NB4 (cell line): ENCODE measurements at regions not wholly inside any gene's neighbourhood (a gene's known extent, or its start where the extent isn't known, plus 50 kb on each side); places are given as distances from the start of the nearest gene placed in this dataset.

Experiments used
- DNase-seq: peaks from one replicate; pipeline ENCODE4 v3.0.0; 2010; ENCODE audit warnings: low read depth
- H3K4me3 ChIP-seq: one replicate; pipeline ENCODE4 v1.5.1; 2011; ENCODE audit warnings: mild to moderate bottlenecking, low read depth, low read length, moderate library complexity
- CTCF ChIP-seq: IDR thresholded peaks from one replicate; pipeline ENCODE4 v1.5.1; 2012; ENCODE audit warnings: low read depth, low read length
- MAX ChIP-seq: IDR thresholded peaks from 2 replicates; pipeline ENCODE4 v1.6.1; 2011; ENCODE audit warnings: low read depth, low read length
- MYC ChIP-seq: IDR thresholded peaks from 2 replicates; pipeline ENCODE4 v1.6.1; 2011; ENCODE audit warnings: low read depth, low read length
- POLR2A ChIP-seq: IDR thresholded peaks from 2 replicates; pipeline ENCODE4 v1.6.1; 2011; ENCODE audit warnings: mild to moderate bottlenecking; ENCODE audit not compliant: insufficient read length; ENCODE audit errors: extremely low read depth

DNA sequence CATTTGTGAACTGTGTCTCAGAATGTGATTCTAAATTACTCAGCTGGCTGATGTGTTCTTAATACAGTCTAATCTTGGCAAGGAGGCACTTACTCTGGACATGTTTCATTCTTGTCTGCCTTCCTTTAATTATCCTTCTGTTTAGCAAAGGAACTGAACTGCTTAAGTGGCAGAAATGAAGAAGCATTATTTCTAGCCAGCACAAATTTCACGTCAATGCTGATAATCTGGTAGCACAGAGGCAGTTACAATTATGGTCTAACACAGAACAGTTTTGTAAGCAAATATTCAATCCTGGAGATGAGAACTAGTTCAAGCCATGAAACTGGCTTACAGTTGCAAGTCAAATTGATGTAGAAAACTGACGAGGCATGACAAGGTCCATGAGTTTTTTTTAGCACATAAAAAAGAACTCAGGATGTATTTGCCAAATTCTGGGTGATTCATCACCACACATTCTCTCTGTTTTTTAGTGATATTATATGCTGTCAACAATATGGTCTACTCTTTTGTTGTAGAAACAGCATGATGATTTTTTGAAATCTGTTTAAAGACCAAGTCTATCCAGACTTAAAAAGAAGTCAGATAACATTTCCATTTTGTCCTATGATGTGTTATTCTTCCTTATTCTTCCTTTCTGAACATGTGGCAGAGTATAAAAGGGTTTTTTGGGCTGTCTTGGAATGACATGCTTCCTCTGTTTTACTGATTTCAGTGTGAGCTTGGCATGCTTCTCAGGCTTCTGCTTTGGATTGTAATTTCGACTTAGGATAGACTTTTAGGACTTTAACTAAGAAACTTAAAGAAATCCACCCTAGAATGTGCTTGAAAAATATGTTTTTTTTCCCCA lies 154.8 kb downstream of the DNAJB9 start:
- no peak overlapping the region for H3K4me3 ChIP-seq
- no peak for DNase-seq
- TF ChIP-seq CTCF (no peak), POLR2A (no peak), MAX (no peak)

DNA sequence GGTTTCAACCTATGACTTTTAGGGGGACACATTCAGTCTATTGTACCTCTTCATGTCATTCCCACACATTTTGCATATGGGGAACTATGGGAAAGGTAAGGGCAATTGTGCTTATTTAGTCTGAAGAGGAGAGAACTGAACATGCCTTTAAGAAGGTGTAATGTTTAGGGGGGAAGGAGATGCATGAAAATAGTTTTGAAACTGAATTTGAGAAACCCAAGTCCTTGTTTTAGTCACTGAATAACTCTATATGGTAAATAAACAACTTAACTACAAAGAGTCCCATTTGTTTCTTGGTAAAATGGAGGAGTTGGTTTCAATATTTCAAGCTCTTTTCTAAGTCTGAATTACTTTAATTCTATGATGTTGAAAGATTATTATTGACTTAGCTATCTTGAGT lies 166.1 kb downstream of the DNAJB9 start:
- TF ChIP-seq POLR2A (no peak), MAX (no peak), CTCF (no peak), MYC (no peak)
- no peak for DNase-seq
- no peak overlapping the region for H3K4me3 ChIP-seq

DNA sequence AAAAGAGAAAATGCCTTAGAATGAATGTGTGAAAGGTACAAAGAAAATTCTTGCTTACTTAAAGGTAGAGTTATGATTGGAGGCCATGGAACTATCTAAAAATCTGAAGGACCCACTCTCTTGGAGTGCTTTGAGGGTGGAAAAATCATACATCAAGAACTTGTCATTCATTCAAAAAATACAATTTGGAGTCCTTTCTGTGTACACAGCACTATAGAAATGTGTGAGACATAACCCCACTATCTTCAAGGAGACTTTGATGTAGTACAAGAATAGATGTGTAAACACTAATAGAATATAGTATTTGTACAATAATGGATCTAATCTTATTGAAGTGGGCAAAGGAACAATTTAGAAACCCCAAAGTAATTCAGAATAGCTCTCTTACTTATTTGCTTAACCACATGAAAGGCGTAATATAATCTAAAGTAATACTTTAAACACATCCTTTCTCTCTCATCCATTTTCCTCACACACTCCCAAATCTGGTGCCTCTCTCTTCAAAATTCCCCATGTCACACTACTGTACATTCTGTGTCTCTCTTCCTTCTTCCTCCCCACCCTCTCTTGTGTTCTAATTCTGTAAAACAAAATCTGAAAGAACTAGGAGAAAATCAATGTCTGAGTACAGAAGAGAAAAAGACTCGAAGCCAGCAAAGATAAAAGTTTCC lies 166.7 kb downstream of the DNAJB9 start:
- DNase-seq, result no peak

DNA sequence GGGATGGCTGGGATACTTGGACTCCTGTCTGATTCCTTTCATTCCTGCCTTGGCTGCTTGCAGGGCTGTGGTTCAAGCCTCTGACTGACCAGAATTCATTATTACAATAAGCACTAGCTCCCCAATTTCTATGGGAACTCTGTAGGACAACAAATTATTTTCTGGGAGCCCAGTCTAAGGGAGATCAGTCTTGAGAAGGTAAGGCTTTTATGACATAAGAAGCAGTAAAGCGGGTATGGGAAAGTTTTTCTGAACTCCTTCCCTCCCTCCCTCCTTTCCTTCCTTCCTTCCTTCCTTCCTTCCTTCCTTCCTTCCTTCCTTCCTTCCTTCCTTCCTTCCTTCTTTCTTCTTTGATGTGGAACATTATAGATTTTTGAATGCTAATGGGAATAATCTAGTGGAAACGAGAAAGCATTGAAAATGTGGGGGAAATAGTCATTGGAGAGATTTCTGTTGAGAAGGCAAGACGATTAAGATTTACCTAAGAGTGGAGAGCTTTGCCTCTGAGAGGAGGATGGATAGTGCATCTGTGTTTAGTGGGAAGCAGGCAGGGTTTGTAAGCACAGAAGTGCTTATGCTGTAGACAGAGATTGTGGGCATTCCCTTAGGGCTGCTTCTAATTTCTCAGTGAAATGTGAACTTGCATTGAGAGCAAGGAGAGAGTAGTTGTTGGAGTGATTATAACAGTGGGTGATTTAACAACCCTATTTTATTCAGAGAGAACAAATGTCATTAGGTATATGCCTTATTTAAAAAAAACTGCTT lies 201.5 kb downstream of the DNAJB9 start:
- no peak for DNase-seq
- H3K4me3 ChIP-seq, result no peak overlapping the region
- TF ChIP-seq POLR2A (no peak), MYC (no peak), CTCF (no peak), MAX (no peak)

More for the DNA sequence above, 166.7 kb downstream of the DNAJB9 start:
- TF ChIP-seq POLR2A, result no peak
- TF ChIP-seq MYC, result no peak
- no peak for TF ChIP-seq MAX
- TF ChIP-seq CTCF, result no peak
- H3K4me3 ChIP-seq, result no peak overlapping the region

GRCh38 chr7:108771853-108772252 lies 202.2 kb downstream of the DNAJB9 start:
- no peak for TF ChIP-seq MAX
- no peak for TF ChIP-seq CTCF
- TF ChIP-seq MYC, result no peak
- no peak for TF ChIP-seq POLR2A
- no peak for DNase-seq

More at GRCh38 chr7:108771853-108772252, 202.2 kb downstream of the DNAJB9 start:
- H3K4me3 ChIP-seq, result no peak overlapping the region
